Naive thymus-derived CD4-positive, alpha-beta T cell (primary cell): ENCODE measurements at regions not wholly inside any gene's neighbourhood (a gene's known extent, or its start where the extent isn't known, plus 50 kb on each side); places are given as distances from the start of the nearest gene placed in this dataset.

Experiments used
- ATAC-seq: fragments of 150-1000 bp; cut with Tn5 transposase; 2 replicates; pipeline ENCODE4 v1.10.0; 2021; ENCODE audit warnings: mild to moderate bottlenecking, moderate library complexity
- CTCF ChIA-PET: fragments of 350-600 bp; sonication (Branson Sonifier 250); formaldehyde crosslinking; loops from one replicate; lab custom pipeline; 2021; ENCODE audit warnings: antibody characterized with exemption; lab: Charles Lee
- POLR2A ChIA-PET: fragments of 350-600 bp; sonication (Branson Sonifier 250); formaldehyde crosslinking; loops from one replicate; lab custom pipeline; 2021; ENCODE audit warnings: antibody characterized with exemption, inconsistent platforms; lab: Charles Lee
- DNase-seq, 9 donors: peaks; one replicate each; pipeline versions ENCODE4 v3.0.0 to v3.0.0-alpha.2; 2020 to 2022; ENCODE audit warnings: mixed read lengths in 1 of 9
- H3K27ac ChIP-seq: one replicate; pipeline ENCODE4 v1.7.0; 2013; ENCODE audit warnings: mild to moderate bottlenecking, low read depth, low read length, moderate library complexity
- H3K27me3 ChIP-seq, 2 donors: one replicate each; pipeline ENCODE4 v1.7.0; 2013; ENCODE audit warnings: low read length in 2 of 2, mild to moderate bottlenecking in 2 of 2, moderate library complexity in 2 of 2; ENCODE audit not compliant: control insufficient read depth in 2 of 2, insufficient read depth in 2 of 2
- H3K36me3 ChIP-seq, 3 experiments: 1 replicate in 2 of 3; 2 replicates in 1 of 3; pipeline ENCODE4 v1.7.0; 2013; ENCODE audit warnings: low read length in 3 of 3, mild to moderate bottlenecking in 3 of 3, moderate library complexity in 1 of 3; ENCODE audit not compliant: insufficient read depth in 3 of 3, control insufficient read depth in 2 of 3
- H3K4me1 ChIP-seq, 2 donors: one replicate each; pipeline ENCODE4 v1.7.0; 2013; ENCODE audit warnings: low read length in 2 of 2, mild to moderate bottlenecking in 2 of 2, moderate library complexity in 1 of 2; ENCODE audit not compliant: control insufficient read depth in 2 of 2, insufficient read depth in 2 of 2
- H3K4me3 ChIP-seq: 2 replicates; pipeline ENCODE4 v1.7.0; 2013; ENCODE audit warnings: mild to moderate bottlenecking, low read length
- H3K9me3 ChIP-seq, 3 experiments: 1 replicate in 2 of 3; 2 replicates in 1 of 3; pipeline ENCODE4 v1.7.0; 2013; ENCODE audit warnings: low read length in 3 of 3; ENCODE audit not compliant: control insufficient read depth in 2 of 3
- H3K27ac Mint-ChIP-seq, 9 donors: one replicate each; pipeline ENCODE4 v1.8.0; 2020 to 2022; ENCODE audit warnings: mixed read lengths in 9 of 9, mild to moderate bottlenecking in 8 of 9, moderate library complexity in 5 of 9, inconsistent platforms in 2 of 9
- H3K27me3 Mint-ChIP-seq, 5 donors: one replicate each; pipeline ENCODE4 v1.8.0; 2021 to 2022; ENCODE audit warnings: mixed read lengths in 5 of 5, mild to moderate bottlenecking in 1 of 5
- H3K36me3 Mint-ChIP-seq, 5 donors: one replicate each; pipeline ENCODE4 v1.8.0; 2020 to 2022; ENCODE audit warnings: mixed read lengths in 5 of 5, mild to moderate bottlenecking in 3 of 5, inconsistent platforms in 1 of 5
- H3K4me1 Mint-ChIP-seq, 7 donors: one replicate each; pipeline ENCODE4 v1.8.0; 2020 to 2022; ENCODE audit warnings: mixed read lengths in 7 of 7, mild to moderate bottlenecking in 3 of 7, inconsistent platforms in 1 of 7
- H3K4me3 Mint-ChIP-seq, 10 donors: one replicate each; pipeline ENCODE4 v1.8.0; 2020 to 2022; ENCODE audit warnings: mild to moderate bottlenecking in 10 of 10, mixed read lengths in 10 of 10, moderate library complexity in 6 of 10, inconsistent platforms in 2 of 10
- H3K9me3 Mint-ChIP-seq, 11 donors: one replicate each; pipeline ENCODE4 v1.8.0; 2020 to 2022; ENCODE audit warnings: mixed read lengths in 11 of 11, mild to moderate bottlenecking in 4 of 11, inconsistent platforms in 1 of 11, moderate library complexity in 1 of 11
- intact Hi-C, 2 donors: fragments of 100-400 bp; cut with micrococcal nuclease; formaldehyde crosslinking; loops; one replicate each; pipeline ENCODE4 v1.15.1; 2023

GRCh38 chr9:615756-616155 is 225.7 kb upstream of the DMRT1 start:
- Histone ChIP-seq H3K27me3 (no peaks in the 10 kb centered on the region), H3K9me3 (no peaks in the 10 kb centered on the region), H3K27ac (no peak overlapping the region), H3K36me3 (no peaks in the 10 kb centered on the region), H3K4me3 (no peak overlapping the region), H3K4me1 (no peaks in the 10 kb centered on the region)
- Mint-ChIP-seq H3K27ac (no peak overlapping the region), H3K36me3 (no peaks in the 10 kb centered on the region), H3K4me3 (no peak overlapping the region), H3K9me3 (no peaks in the 10 kb centered on the region), H3K27me3 (no peaks in the 10 kb centered on the region), H3K4me1 (peaks cover 0 to 8% (median 4%) of the 10 kb centered on the region in 7 donors)
- no peak for DNase-seq
- POLR2A ChIA-PET, result interaction anchor here (0.6 kb wide), 1 partner anchor 153 kb away, joined by 4 read pairs; no protein-coding TSS in a partner anchor
- intact Hi-C loops, result loop anchor here (10.0 kb wide), 1 partner anchor 279 kb away; no protein-coding TSS in a partner anchor
- CTCF ChIA-PET, result no interaction called here
- ATAC-seq, result no peak

- Mint-ChIP-seq H3K27me3 (no peaks in the 10 kb centered on the region), H3K9me3 (no peaks in the 10 kb centered on the region), H3K4me3 (no peak overlapping the region), H3K27ac (no peak overlapping the region), H3K36me3 (peaks cover 0 to 3% (median 0%) of the 10 kb centered on the region in 5 donors), H3K4me1 (peaks cover 0 to 8% (median 4%) of the 10 kb centered on the region in 7 donors)
- no peak overlapping the region for H3K4me3 ChIP-seq
- ATAC-seq (no peak), DNase-seq (no peak)
- H3K27ac ChIP-seq, result no peak overlapping the region
- H3K9me3 ChIP-seq, result no peaks in the 10 kb centered on the region
- no peaks in the 10 kb centered on the region for H3K4me1 ChIP-seq
- intact Hi-C loops, result loop anchor here (10.0 kb wide), 1 partner anchor 278 kb away; no protein-coding TSS in a partner anchor
- CTCF ChIA-PET, result no interaction called here
- no peaks in the 10 kb centered on the region for H3K36me3 ChIP-seq
- no peaks in the 10 kb centered on the region for H3K27me3 ChIP-seq
- POLR2A ChIA-PET, result no interaction called here
Measured at GRCh38 chr9:616694-617093, 224.8 kb upstream of the DMRT1 start.

- no peak overlapping the region for H3K27ac ChIP-seq
- intact Hi-C loops, result loop anchor here (10.0 kb wide), 1 partner anchor 277 kb away; no protein-coding TSS in a partner anchor
- Mint-ChIP-seq H3K27ac (no peak overlapping the region), H3K4me3 (no peak overlapping the region), H3K4me1 (peaks cover 0 to 8% (median 4%) of the 10 kb centered on the region in 7 donors), H3K9me3 (no peaks in the 10 kb centered on the region), H3K36me3 (peaks cover 0 to 5% (median 0%) of the 10 kb centered on the region in 5 donors), H3K27me3 (peaks cover 0 to 2% (median 0%) of the 10 kb centered on the region in 5 donors)
- no peaks in the 10 kb centered on the region for H3K36me3 ChIP-seq
- no peak for DNase-seq
- H3K4me3 ChIP-seq, result no peak overlapping the region
- no peaks in the 10 kb centered on the region for H3K4me1 ChIP-seq
- ChIA-PET CTCF (no interaction called here), POLR2A (no interaction called here)
- H3K9me3 ChIP-seq, result no peaks in the 10 kb centered on the region
- no peak for ATAC-seq
- H3K27me3 ChIP-seq, result no peaks in the 10 kb centered on the region
Measured at GRCh38 chr9:617445-618085, 223.9 kb upstream of the DMRT1 start.

- Mint-ChIP-seq H3K4me1 (peaks cover 0 to 8% (median 4%) of the 10 kb centered on the region in 7 donors), H3K36me3 (peaks cover 0 to 5% (median 0%) of the 10 kb centered on the region in 5 donors), H3K27me3 (peaks cover 0 to 8% (median 0%) of the 10 kb centered on the region in 5 donors), H3K9me3 (no peaks in the 10 kb centered on the region), H3K4me3 (no peak overlapping the region), H3K27ac (no peak overlapping the region)
- H3K4me1 ChIP-seq, result no peaks in the 10 kb centered on the region
- no peaks in the 10 kb centered on the region for H3K36me3 ChIP-seq
- ChIA-PET POLR2A (no interaction called here), CTCF (no interaction called here)
- no peak overlapping the region for H3K27ac ChIP-seq
- no peak overlapping the region for H3K4me3 ChIP-seq
- H3K9me3 ChIP-seq, result no peaks in the 10 kb centered on the region
- no peak for DNase-seq
- intact Hi-C loops, result loop anchor here (10.0 kb wide), 1 partner anchor 276 kb away; no protein-coding TSS in a partner anchor
- ATAC-seq, result no peak
- no peaks in the 10 kb centered on the region for H3K27me3 ChIP-seq
Measured at GRCh38 chr9:618478-618877, 223.0 kb upstream of the DMRT1 start.

- H3K36me3 Mint-ChIP-seq, result peaks cover 0 to 5% (median 0%) of the 10 kb centered on the region in 5 donors
- Histone ChIP-seq H3K4me3 (no peak overlapping the region), H3K4me1 (no peaks in the 10 kb centered on the region), H3K27me3 (no peaks in the 10 kb centered on the region), H3K9me3 (no peaks in the 10 kb centered on the region), H3K36me3 (no peaks in the 10 kb centered on the region), H3K27ac (no peak overlapping the region)
- POLR2A ChIA-PET, result interaction anchor here (0.7 kb wide), 1 partner anchor 257 kb away, joined by 3 read pairs; no protein-coding TSS in a partner anchor
- CTCF ChIA-PET, result no interaction called here
- peaks cover 0 to 8% (median 0%) of the 10 kb centered on the region in 5 donors for H3K27me3 Mint-ChIP-seq
- peaks cover 0 to 3% (median 0%) of the 10 kb centered on the region in 7 donors for H3K4me1 Mint-ChIP-seq
- intact Hi-C loops, result no loop called here
- H3K9me3 Mint-ChIP-seq, result no peaks in the 10 kb centered on the region
- ATAC-seq (peak; percentile 80), DNase-seq (no peak)
- no peak overlapping the region for H3K4me3 Mint-ChIP-seq
- no peak overlapping the region for H3K27ac Mint-ChIP-seq
Measured at GRCh38 chr9:621201-621855, 220.2 kb upstream of the DMRT1 start.

GRCh38 chr9:624935-625500 is 216.5 kb upstream of the DMRT1 start:
- Mint-ChIP-seq H3K27me3 (peaks cover 0 to 8% (median 0%) of the 10 kb centered on the region in 5 donors), H3K27ac (no peak overlapping the region), H3K4me3 (no peak overlapping the region), H3K36me3 (peaks cover 0 to 10% (median 0%) of the 10 kb centered on the region in 5 donors), H3K4me1 (peaks cover 3 to 11% (median 10%) of the 10 kb centered on the region in 7 donors), H3K9me3 (peaks cover 0 to 4% (median 0%) of the 10 kb centered on the region in 11 donors)
- no peak overlapping the region for H3K4me3 ChIP-seq
- POLR2A ChIA-PET, result no interaction called here
- no peak for ATAC-seq
- H3K27me3 ChIP-seq, result no peaks in the 10 kb centered on the region
- CTCF ChIA-PET, result no interaction called here
- H3K9me3 ChIP-seq, result no peaks in the 10 kb centered on the region
- H3K27ac ChIP-seq, result no peak overlapping the region
- intact Hi-C loops, result no loop called here
- DNase-seq, result no peak
- H3K4me1 ChIP-seq, result no peaks in the 10 kb centered on the region
- no peaks in the 10 kb centered on the region for H3K36me3 ChIP-seq
